B cell (primary cell): ENCODE measurements at regions not wholly inside any gene's neighbourhood (a gene's known extent, or its start where the extent isn't known, plus 50 kb on each side); places are given as distances from the start of the nearest gene placed in this dataset.

ENCODE experiments used
- CTCF ChIP-seq: fragments of 200-600 bp; IDR thresholded peaks from one replicate; pipeline ENCODE4 v1.8.0; 2022; ENCODE audit warnings: antibody characterized with exemption, mild to moderate bottlenecking
- EZH2 ChIP-seq: IDR thresholded peaks from 2 replicates; pipeline ENCODE4 v1.6.1; 2012; ENCODE audit warnings: borderline replicate concordance, low read depth, mild to moderate bottlenecking, moderate library complexity, low read length; ENCODE audit not compliant: insufficient read depth, poor library complexity, severe bottlenecking

- TF ChIP-seq CTCF (no peak), EZH2 (no peak)
These were observed 59.2 kb upstream of the KLF13 start for GRCh38 chr15:31267161-31268107.
